SU-DHL-6 (cell line): ENCODE measurements at regions not wholly inside any gene's neighbourhood (a gene's known extent, or its start where the extent isn't known, plus 50 kb on each side); places are given as distances from the start of the nearest gene placed in this dataset.

Source experiments
- EZH2phosphoT487 ChIP-seq: fragments of 200-600 bp; sonication (generic), shearing (Covaris generic); conservative IDR thresholded peaks from 2 replicates; pipeline ENCODE4 v1.6.1; 2018; ENCODE audit warnings: mild to moderate bottlenecking, antibody characterized with exemption, low read length, moderate library complexity, mixed read lengths
- TF ChIP-seq, protein P1 (sequence below): fragments of 200-600 bp; sonication (generic); IDR thresholded peaks from one replicate; pipeline ENCODE4 v1.5.1; 2017; ENCODE audit warnings: antibody characterized with exemption, mild to moderate bottlenecking, low read length, moderate library complexity; ENCODE audit not compliant: insufficient read depth, poor library complexity, severe bottlenecking

GRCh38 chr2:191565120-191565519, 112.8 kb upstream of the NABP1 start:
- TF ChIP-seq, protein P1, sequence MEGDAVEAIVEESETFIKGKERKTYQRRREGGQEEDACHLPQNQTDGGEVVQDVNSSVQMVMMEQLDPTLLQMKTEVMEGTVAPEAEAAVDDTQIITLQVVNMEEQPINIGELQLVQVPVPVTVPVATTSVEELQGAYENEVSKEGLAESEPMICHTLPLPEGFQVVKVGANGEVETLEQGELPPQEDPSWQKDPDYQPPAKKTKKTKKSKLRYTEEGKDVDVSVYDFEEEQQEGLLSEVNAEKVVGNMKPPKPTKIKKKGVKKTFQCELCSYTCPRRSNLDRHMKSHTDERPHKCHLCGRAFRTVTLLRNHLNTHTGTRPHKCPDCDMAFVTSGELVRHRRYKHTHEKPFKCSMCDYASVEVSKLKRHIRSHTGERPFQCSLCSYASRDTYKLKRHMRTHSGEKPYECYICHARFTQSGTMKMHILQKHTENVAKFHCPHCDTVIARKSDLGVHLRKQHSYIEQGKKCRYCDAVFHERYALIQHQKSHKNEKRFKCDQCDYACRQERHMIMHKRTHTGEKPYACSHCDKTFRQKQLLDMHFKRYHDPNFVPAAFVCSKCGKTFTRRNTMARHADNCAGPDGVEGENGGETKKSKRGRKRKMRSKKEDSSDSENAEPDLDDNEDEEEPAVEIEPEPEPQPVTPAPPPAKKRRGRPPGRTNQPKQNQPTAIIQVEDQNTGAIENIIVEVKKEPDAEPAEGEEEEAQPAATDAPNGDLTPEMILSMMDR = no peak
- no peak for TF ChIP-seq EZH2phosphoT487
